ENCODE measurements at regions not wholly inside any gene's neighbourhood (a gene's known extent, or its start where the extent isn't known, plus 50 kb on each side); places are given as distances from the start of the nearest gene placed in this dataset.
"Not testable (repeated sequence)": the region's sequence is repeated elsewhere in the genome, so short reads cannot be mapped to it uniquely, and the experiment has no call there.

DNA sequence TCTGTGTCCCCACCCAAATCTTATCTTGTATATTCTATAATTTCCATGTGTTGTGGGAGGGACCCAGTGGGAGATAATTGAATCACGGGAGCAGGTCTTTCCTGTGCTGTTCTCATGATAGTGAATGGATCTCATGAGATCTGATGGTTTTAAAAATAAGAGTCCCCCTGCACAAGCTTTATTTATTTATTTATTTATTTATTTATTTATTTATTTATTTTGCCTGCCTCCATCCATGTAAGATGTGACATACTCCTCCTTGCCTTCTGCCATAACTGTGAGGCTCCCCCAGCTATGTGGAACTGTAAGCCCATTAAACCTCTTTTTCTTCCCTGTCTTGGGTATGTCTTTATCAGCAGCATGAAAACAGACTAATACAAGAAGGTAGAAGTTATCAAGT lies 579.1 kb upstream of the GRM3 start:
- TF ChIP-seq, protein P1, sequence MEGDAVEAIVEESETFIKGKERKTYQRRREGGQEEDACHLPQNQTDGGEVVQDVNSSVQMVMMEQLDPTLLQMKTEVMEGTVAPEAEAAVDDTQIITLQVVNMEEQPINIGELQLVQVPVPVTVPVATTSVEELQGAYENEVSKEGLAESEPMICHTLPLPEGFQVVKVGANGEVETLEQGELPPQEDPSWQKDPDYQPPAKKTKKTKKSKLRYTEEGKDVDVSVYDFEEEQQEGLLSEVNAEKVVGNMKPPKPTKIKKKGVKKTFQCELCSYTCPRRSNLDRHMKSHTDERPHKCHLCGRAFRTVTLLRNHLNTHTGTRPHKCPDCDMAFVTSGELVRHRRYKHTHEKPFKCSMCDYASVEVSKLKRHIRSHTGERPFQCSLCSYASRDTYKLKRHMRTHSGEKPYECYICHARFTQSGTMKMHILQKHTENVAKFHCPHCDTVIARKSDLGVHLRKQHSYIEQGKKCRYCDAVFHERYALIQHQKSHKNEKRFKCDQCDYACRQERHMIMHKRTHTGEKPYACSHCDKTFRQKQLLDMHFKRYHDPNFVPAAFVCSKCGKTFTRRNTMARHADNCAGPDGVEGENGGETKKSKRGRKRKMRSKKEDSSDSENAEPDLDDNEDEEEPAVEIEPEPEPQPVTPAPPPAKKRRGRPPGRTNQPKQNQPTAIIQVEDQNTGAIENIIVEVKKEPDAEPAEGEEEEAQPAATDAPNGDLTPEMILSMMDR (optimal IDR thresholded peaks at IDR 0.05 in 1 of 3, IDR thresholded peaks at IDR 0.05 in 1 of 3, conservative IDR thresholded peaks at IDR 0.05 in 1 of 3; ENCODE audit: extremely low read depth in 1 of 3, insufficient read depth in 2 of 3, low read length in 3 of 3): not testable (repeated sequence)
- TF ChIP-seq EZH2 (IDR thresholded peaks at IDR 0.05; ENCODE audit: low read length): not testable (repeated sequence)

Measured in keratinocyte (primary cell).